ENCODE measurements at regions not wholly inside any gene's neighbourhood (a gene's known extent, or its start where the extent isn't known, plus 50 kb on each side); places are given as distances from the start of the nearest gene placed in this dataset.

- Histone ChIP-seq H3K27ac (no peak overlapping the region), H3K36me3 (replicated peaks in 1 of 2) (no peaks in the 10 kb centered on the region), H3K4me3 (no peak overlapping the region), H3K27me3 (no peaks in the 10 kb centered on the region), H3K9me3 (replicated peaks in 1 of 3) (no peaks in the 10 kb centered on the region), H3K4me1 (replicated peaks in 1 of 2) (no peaks in the 10 kb centered on the region)
- DNase-seq = no peak
- intact Hi-C loops (cut with DNase I) = no loop called here
- TF ChIP-seq CTCF (IDR thresholded peaks at IDR 0.05) (no peak), POLR2A (IDR thresholded peaks at IDR 0.05) (no peak)
- WGBS, 4 donors = 93 to 99% (median 95%) methylated on average over 5 to 7 of the region's 7 CpGs
Measured at GRCh38 chr10:78571286-78571685, 497.5 kb upstream of the ZMIZ1 start.

- H3K27ac ChIP-seq = peak overlapping the region in 1 of 5 donors; percentile 25
Measured at GRCh38 chr10:78571891-78572290, 496.9 kb upstream of the ZMIZ1 start.

GRCh38 chr10:78572565-78572964, 496.2 kb upstream of the ZMIZ1 start:
- Histone ChIP-seq H3K9me3 (replicated peaks in 1 of 3) (no peaks in the 10 kb centered on the region), H3K4me1 (replicated peaks in 1 of 2) (no peaks in the 10 kb centered on the region), H3K27me3 (no peaks in the 10 kb centered on the region), H3K4me3 (no peak overlapping the region), H3K36me3 (replicated peaks in 1 of 2) (no peaks in the 10 kb centered on the region), H3K27ac (no peak overlapping the region)
- DNase-seq = peak in 4 of 7 donors; percentile 26 to 61 (median 34)
- TF ChIP-seq CTCF (IDR thresholded peaks at IDR 0.05) = no peak
- no peak for TF ChIP-seq POLR2A (IDR thresholded peaks at IDR 0.05)
- intact Hi-C loops (cut with DNase I) = no loop called here
- 77 to 87% (median 79%) methylated on average over 1 of the region's 1 CpG for WGBS, 4 donors

More at GRCh38 chr10:78571891-78572290, 496.9 kb upstream of the ZMIZ1 start:
- Histone ChIP-seq H3K4me3 (no peak overlapping the region), H3K9me3 (replicated peaks in 1 of 3) (no peaks in the 10 kb centered on the region), H3K4me1 (replicated peaks in 1 of 2) (no peaks in the 10 kb centered on the region), H3K36me3 (replicated peaks in 1 of 2) (no peaks in the 10 kb centered on the region), H3K27me3 (no peaks in the 10 kb centered on the region)
- 80 to 82% methylated on average over 1 of the region's 1 CpG; no CpG with 5 or more reads in 2 of the 4 donors for WGBS, 4 donors
- intact Hi-C loops (cut with DNase I) = no loop called here
- no peak for TF ChIP-seq CTCF (IDR thresholded peaks at IDR 0.05)
- DNase-seq = peak in 1 of 7 donors; percentile 39

- Histone ChIP-seq H3K27ac (no peak overlapping the region), H3K4me3 (no peak overlapping the region), H3K27me3 (no peaks in the 10 kb centered on the region), H3K4me1 (replicated peaks in 1 of 2) (no peaks in the 10 kb centered on the region), H3K9me3 (replicated peaks in 1 of 3) (no peaks in the 10 kb centered on the region), H3K36me3 (replicated peaks in 1 of 2) (no peaks in the 10 kb centered on the region)
- intact Hi-C loops (cut with DNase I) = no loop called here
- peak in 1 of 7 donors; percentile 39 for DNase-seq
- TF ChIP-seq CTCF (IDR thresholded peaks at IDR 0.05) = no peak
- TF ChIP-seq POLR2A (IDR thresholded peaks at IDR 0.05) = no peak
- WGBS, 4 donors = 93 to 98% (median 94%) methylated on average over 7 of the region's 7 CpGs
Measured at GRCh38 chr10:78574547-78574946, 494.2 kb upstream of the ZMIZ1 start.
